GM23338 (cell line): ENCODE measurements at regions not wholly inside any gene's neighbourhood (a gene's known extent, or its start where the extent isn't known, plus 50 kb on each side); places are given as distances from the start of the nearest gene placed in this dataset.

Experiments
- ATAC-seq: fragments of 200-7000 bp; cut with Tn5 transposase; 3 replicates; pipeline ENCODE4 v1.9.1; 2020
- DNase-seq: peaks from one replicate; pipeline ENCODE4 v3.0.0-alpha.2; 2015; ENCODE audit warnings: low spot score
- H2AFZ ChIP-seq: fragments of 200-600 bp; sonication (generic); 2 replicates; pipeline ENCODE4 v1.8.0; 2016; ENCODE audit warnings: antibody characterized with exemption, mild to moderate bottlenecking, moderate library complexity
- H3F3A ChIP-seq: fragments of 200-600 bp; sonication (generic); replicated peaks from 2 replicates; pipeline ENCODE4 v1.8.0; 2017; ENCODE audit warnings: antibody characterized with exemption, mixed run types, low read depth
- H3K27ac ChIP-seq: fragments of 200-600 bp; sonication (generic); 2 replicates; pipeline ENCODE4 v1.6.1; 2016; ENCODE audit warnings: low read depth
- H3K27me3 ChIP-seq: fragments of 200-600 bp; sonication (generic); 2 replicates; pipeline ENCODE4 v1.8.0; 2016; ENCODE audit warnings: mild to moderate bottlenecking, mixed run types, moderate library complexity; ENCODE audit not compliant: insufficient read depth
- H3K36me3 ChIP-seq: fragments of 200-600 bp; sonication (generic); 2 replicates; pipeline ENCODE4 v1.8.0; 2016; ENCODE audit warnings: mild to moderate bottlenecking; ENCODE audit not compliant: insufficient read depth
- H3K4me1 ChIP-seq: fragments of 200-600 bp; sonication (generic); 2 replicates; pipeline ENCODE4 v1.8.0; 2016; ENCODE audit warnings: mild to moderate bottlenecking, moderate library complexity; ENCODE audit not compliant: insufficient read depth
- H3K4me2 ChIP-seq: fragments of 200-600 bp; sonication (generic); 2 replicates; pipeline ENCODE4 v1.7.1; 2017; ENCODE audit warnings: mixed run types
- H3K4me3 ChIP-seq: fragments of 200-600 bp; sonication (generic); 2 replicates; pipeline ENCODE4 v1.6.1; 2016; ENCODE audit warnings: mixed run types
- H3K79me2 ChIP-seq: fragments of 200-600 bp; sonication (generic); replicated peaks from 2 replicates; pipeline ENCODE4 v1.8.0; 2017; ENCODE audit warnings: mild to moderate bottlenecking; ENCODE audit not compliant: insufficient read depth
- H3K9me2 ChIP-seq: fragments of 200-600 bp; sonication (generic); 2 replicates; pipeline ENCODE4 v1.8.0; 2017; ENCODE audit not compliant: insufficient read depth
- H4K20me1 ChIP-seq: fragments of 200-600 bp; sonication (generic); replicated peaks from 2 replicates; pipeline ENCODE4 v1.8.0; 2017; ENCODE audit warnings: mild to moderate bottlenecking; ENCODE audit not compliant: insufficient read depth
- H3K27ac Mint-ChIP-seq: 2 replicates; pipeline ENCODE4 v1.8.0; 2020; ENCODE audit warnings: inconsistent platforms, mild to moderate bottlenecking, moderate library complexity, mixed read lengths
- H3K27me3 Mint-ChIP-seq: 3 replicates; pipeline ENCODE4 v1.8.0; 2022; ENCODE audit warnings: low read depth, mild to moderate bottlenecking, moderate library complexity, mixed read lengths, inconsistent platforms; ENCODE audit not compliant: insufficient read depth, poor library complexity
- H3K36me3 Mint-ChIP-seq: 3 replicates; pipeline ENCODE4 v1.8.0; 2021; ENCODE audit warnings: low read depth, mild to moderate bottlenecking, inconsistent platforms, moderate library complexity, mixed read lengths
- H3K4me1 Mint-ChIP-seq: 3 replicates; pipeline ENCODE4 v1.8.0; 2020; ENCODE audit warnings: mild to moderate bottlenecking, inconsistent platforms, mixed read lengths
- H3K4me3 Mint-ChIP-seq: 3 replicates; pipeline ENCODE4 v1.8.0; 2021; ENCODE audit warnings: moderate library complexity, mild to moderate bottlenecking, inconsistent platforms, mixed read lengths
- H3K9me3 Mint-ChIP-seq: 3 replicates; pipeline ENCODE4 v1.8.0; 2020; ENCODE audit warnings: moderate library complexity, mild to moderate bottlenecking, inconsistent platforms, mixed read lengths
- CREB1 ChIP-seq: fragments of 250-450 bp; sonication (Bioruptor Pico); IDR thresholded peaks from 2 replicates; pipeline ENCODE4 v1.5.0; 2020; ENCODE audit warnings: low read depth, mild to moderate bottlenecking, moderate library complexity
- EZH2 ChIP-seq: fragments of 200-600 bp; sonication (generic); IDR thresholded peaks from one replicate; pipeline ENCODE4 v1.8.0; 2017; ENCODE audit warnings: antibody characterized with exemption, mild to moderate bottlenecking, low read depth; ENCODE audit not compliant: unreplicated experiment
- EZH2phosphoT487 ChIP-seq: fragments of 200-600 bp; sonication (generic); IDR thresholded peaks from one replicate; pipeline ENCODE4 v1.8.1; 2018; ENCODE audit warnings: antibody characterized with exemption; ENCODE audit not compliant: unreplicated experiment
- JUNB ChIP-seq: IDR thresholded peaks from one replicate; pipeline ENCODE4 v1.6.1; 2016; ENCODE audit warnings: antibody characterized with exemption; ENCODE audit not compliant: unreplicated experiment
- NANOG ChIP-seq: IDR thresholded peaks from 2 replicates; pipeline ENCODE4 v1.6.1; 2016; ENCODE audit warnings: antibody characterized with exemption, borderline replicate concordance
- POLR2AphosphoS5 ChIP-seq: IDR thresholded peaks from 2 replicates; pipeline ENCODE4 v1.6.1; 2016; ENCODE audit warnings: antibody characterized with exemption, low read depth
- STAT1 ChIP-seq: IDR thresholded peaks from one replicate; pipeline ENCODE4 v1.6.1; 2016; ENCODE audit warnings: antibody characterized with exemption; ENCODE audit not compliant: unreplicated experiment
- ZNF114 ChIP-seq: fragments of 250-450 bp; sonication (Bioruptor Pico); IDR thresholded peaks from 2 replicates; pipeline ENCODE4 v1.5.0; 2020; ENCODE audit warnings: mild to moderate bottlenecking, moderate library complexity
- ZNF331 ChIP-seq: fragments of 250-450 bp; sonication (Bioruptor Pico); IDR thresholded peaks from 2 replicates; pipeline ENCODE4 v1.5.0; 2020; ENCODE audit warnings: low read depth, mild to moderate bottlenecking, moderate library complexity
- TF ChIP-seq, protein P1 (sequence below): fragments of 250-450 bp; sonication (Bioruptor Pico); IDR thresholded peaks from 2 replicates; pipeline ENCODE4 v1.5.0; 2020; ENCODE audit warnings: mild to moderate bottlenecking, moderate library complexity
- TF ChIP-seq, protein P2 (sequence below): IDR thresholded peaks from one replicate; pipeline ENCODE4 v1.6.1; 2018; ENCODE audit warnings: antibody characterized with exemption; ENCODE audit not compliant: unreplicated experiment
- TF ChIP-seq, protein P3 (sequence below): IDR thresholded peaks from 2 replicates; pipeline ENCODE4 v1.6.1; 2016; ENCODE audit warnings: antibody characterized with exemption

DNA sequence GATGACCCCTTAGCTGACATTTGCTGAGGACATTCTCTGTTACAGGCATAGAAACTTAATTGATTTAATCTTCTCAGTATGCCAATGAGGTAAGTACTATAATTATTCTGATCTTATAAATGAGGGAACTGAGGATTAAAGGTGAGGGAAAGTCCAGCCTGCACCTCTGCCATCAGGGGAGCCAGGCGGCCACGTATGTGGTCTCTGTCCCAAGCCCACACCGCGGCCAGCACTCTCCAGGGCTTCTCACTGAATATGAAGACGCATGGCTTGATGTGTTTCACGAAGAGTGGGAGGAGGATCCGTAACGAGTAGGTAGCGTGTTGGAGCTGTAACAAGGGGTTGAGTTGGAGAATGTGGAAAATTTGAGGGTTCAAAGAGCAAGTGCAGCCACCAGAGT, 154.4 kb downstream of the TMEM18 start (continued):
- TF ChIP-seq EZH2: no peak
- TF ChIP-seq CREB1 (CRISPR knock-in tag): no peak
- TF ChIP-seq STAT1: no peak
- TF ChIP-seq ZNF331 (CRISPR knock-in tag): no peak

DNA sequence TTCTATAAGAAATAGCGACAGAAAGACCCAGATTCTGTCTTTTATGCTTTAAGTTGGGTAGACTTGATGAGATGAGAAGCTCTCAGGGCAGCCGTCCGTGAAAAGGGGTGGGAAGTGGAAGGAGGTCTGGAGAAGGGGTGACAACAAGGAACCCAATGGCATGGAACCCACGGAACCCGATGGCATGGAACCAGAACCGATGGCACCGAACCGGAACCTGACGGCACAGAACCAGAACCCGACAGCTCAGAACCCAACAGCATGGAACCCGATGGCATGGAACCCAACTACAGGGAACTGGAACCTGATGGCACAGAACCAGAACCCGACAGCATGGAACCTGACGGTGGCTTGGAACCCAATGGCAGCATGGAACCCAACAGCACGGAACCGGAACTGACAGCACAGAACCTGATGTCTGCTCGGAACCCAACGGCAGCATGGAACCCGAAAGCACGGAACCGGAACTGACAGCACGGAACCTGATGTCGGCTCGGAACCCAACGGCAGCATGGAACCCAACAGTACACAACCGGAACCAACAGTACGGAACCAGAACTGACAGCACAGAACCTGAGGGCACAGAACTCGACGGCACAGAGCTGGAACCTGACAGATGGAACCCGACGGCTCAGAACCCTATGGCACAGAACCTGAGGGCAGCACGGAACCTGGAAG, 155.2 kb downstream of the TMEM18 start:
- DNase-seq (no peak), ATAC-seq (no peak)
- H3K4me1 Mint-ChIP-seq: no peaks in the 10 kb centered on the region
- peaks cover 2% of the 10 kb centered on the region for H3K27me3 Mint-ChIP-seq
- H3K4me3 Mint-ChIP-seq: no peak overlapping the region
- no peaks in the 10 kb centered on the region for H3K36me3 Mint-ChIP-seq
- no peaks in the 10 kb centered on the region for H3K27me3 ChIP-seq
- no peaks in the 10 kb centered on the region for H3K4me1 ChIP-seq
- no peaks in the 10 kb centered on the region for H3K36me3 ChIP-seq
- no peaks in the 10 kb centered on the region for H4K20me1 ChIP-seq
- no peaks in the 10 kb centered on the region for H3K9me3 Mint-ChIP-seq
- no peak overlapping the region for H3K27ac Mint-ChIP-seq
- no peak overlapping the region for H3K4me2 ChIP-seq
- no peak overlapping the region for H3K27ac ChIP-seq
- no peaks in the 10 kb centered on the region for H3F3A ChIP-seq
- no peaks in the 10 kb centered on the region for H3K79me2 ChIP-seq
- no peak overlapping the region for H2AFZ ChIP-seq
- no peak overlapping the region for H3K4me3 ChIP-seq
- 0 out of 2 replicates have a peak, but pooled peaks cover 14% of the 10 kb centered on the region for H3K9me2 ChIP-seq
- no peak for TF ChIP-seq NANOG
- TF ChIP-seq EZH2phosphoT487: no peak
- TF ChIP-seq EZH2: no peak
- TF ChIP-seq POLR2AphosphoS5: no peak
- TF ChIP-seq, protein P1, sequence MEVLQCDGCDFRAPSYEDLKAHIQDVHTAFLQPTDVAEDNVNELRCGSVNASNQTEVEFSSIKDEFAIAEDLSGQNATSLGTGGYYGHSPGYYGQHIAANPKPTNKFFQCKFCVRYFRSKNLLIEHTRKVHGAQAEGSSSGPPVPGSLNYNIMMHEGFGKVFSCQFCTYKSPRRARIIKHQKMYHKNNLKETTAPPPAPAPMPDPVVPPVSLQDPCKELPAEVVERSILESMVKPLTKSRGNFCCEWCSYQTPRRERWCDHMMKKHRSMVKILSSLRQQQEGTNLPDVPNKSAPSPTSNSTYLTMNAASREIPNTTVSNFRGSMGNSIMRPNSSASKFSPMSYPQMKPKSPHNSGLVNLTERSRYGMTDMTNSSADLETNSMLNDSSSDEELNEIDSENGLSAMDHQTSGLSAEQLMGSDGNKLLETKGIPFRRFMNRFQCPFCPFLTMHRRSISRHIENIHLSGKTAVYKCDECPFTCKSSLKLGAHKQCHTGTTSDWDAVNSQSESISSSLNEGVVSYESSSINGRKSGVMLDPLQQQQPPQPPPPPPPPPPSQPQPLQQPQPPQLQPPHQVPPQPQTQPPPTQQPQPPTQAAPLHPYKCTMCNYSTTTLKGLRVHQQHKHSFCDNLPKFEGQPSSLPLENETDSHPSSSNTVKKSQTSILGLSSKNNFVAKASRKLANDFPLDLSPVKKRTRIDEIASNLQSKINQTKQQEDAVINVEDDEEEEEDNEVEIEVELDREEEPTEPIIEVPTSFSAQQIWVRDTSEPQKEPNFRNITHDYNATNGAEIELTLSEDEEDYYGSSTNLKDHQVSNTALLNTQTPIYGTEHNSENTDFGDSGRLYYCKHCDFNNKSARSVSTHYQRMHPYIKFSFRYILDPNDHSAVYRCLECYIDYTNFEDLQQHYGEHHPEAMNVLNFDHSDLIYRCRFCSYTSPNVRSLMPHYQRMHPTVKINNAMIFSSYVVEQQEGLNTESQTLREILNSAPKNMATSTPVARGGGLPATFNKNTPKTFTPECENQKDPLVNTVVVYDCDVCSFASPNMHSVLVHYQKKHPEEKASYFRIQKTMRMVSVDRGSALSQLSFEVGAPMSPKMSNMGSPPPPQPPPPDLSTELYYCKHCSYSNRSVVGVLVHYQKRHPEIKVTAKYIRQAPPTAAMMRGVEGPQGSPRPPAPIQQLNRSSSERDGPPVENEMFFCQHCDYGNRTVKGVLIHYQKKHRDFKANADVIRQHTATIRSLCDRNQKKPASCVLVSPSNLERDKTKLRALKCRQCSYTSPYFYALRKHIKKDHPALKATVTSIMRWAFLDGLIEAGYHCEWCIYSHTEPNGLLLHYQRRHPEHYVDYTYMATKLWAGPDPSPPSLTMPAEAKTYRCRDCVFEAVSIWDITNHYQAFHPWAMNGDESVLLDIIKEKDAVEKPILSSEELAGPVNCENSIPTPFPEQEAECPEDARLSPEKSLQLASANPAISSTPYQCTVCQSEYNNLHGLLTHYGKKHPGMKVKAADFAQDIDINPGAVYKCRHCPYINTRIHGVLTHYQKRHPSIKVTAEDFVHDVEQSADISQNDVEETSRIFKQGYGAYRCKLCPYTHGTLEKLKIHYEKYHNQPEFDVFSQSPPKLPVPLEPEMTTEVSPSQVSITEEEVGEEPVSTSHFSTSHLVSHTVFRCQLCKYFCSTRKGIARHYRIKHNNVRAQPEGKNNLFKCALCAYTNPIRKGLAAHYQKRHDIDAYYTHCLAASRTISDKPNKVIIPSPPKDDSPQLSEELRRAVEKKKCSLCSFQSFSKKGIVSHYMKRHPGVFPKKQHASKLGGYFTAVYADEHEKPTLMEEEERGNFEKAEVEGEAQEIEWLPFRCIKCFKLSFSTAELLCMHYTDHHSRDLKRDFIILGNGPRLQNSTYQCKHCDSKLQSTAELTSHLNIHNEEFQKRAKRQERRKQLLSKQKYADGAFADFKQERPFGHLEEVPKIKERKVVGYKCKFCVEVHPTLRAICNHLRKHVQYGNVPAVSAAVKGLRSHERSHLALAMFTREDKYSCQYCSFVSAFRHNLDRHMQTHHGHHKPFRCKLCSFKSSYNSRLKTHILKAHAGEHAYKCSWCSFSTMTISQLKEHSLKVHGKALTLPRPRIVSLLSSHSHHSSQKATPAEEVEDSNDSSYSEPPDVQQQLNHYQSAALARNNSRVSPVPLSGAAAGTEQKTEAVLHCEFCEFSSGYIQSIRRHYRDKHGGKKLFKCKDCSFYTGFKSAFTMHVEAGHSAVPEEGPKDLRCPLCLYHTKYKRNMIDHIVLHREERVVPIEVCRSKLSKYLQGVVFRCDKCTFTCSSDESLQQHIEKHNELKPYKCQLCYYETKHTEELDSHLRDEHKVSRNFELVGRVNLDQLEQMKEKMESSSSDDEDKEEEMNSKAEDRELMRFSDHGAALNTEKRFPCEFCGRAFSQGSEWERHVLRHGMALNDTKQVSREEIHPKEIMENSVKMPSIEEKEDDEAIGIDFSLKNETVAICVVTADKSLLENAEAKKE (CRISPR knock-in tag): no peak
- TF ChIP-seq JUNB: no peak
- TF ChIP-seq ZNF331 (CRISPR knock-in tag): no peak
- TF ChIP-seq, protein P2, sequence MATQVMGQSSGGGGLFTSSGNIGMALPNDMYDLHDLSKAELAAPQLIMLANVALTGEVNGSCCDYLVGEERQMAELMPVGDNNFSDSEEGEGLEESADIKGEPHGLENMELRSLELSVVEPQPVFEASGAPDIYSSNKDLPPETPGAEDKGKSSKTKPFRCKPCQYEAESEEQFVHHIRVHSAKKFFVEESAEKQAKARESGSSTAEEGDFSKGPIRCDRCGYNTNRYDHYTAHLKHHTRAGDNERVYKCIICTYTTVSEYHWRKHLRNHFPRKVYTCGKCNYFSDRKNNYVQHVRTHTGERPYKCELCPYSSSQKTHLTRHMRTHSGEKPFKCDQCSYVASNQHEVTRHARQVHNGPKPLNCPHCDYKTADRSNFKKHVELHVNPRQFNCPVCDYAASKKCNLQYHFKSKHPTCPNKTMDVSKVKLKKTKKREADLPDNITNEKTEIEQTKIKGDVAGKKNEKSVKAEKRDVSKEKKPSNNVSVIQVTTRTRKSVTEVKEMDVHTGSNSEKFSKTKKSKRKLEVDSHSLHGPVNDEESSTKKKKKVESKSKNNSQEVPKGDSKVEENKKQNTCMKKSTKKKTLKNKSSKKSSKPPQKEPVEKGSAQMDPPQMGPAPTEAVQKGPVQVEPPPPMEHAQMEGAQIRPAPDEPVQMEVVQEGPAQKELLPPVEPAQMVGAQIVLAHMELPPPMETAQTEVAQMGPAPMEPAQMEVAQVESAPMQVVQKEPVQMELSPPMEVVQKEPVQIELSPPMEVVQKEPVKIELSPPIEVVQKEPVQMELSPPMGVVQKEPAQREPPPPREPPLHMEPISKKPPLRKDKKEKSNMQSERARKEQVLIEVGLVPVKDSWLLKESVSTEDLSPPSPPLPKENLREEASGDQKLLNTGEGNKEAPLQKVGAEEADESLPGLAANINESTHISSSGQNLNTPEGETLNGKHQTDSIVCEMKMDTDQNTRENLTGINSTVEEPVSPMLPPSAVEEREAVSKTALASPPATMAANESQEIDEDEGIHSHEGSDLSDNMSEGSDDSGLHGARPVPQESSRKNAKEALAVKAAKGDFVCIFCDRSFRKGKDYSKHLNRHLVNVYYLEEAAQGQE: no peak
- TF ChIP-seq, protein P3, sequence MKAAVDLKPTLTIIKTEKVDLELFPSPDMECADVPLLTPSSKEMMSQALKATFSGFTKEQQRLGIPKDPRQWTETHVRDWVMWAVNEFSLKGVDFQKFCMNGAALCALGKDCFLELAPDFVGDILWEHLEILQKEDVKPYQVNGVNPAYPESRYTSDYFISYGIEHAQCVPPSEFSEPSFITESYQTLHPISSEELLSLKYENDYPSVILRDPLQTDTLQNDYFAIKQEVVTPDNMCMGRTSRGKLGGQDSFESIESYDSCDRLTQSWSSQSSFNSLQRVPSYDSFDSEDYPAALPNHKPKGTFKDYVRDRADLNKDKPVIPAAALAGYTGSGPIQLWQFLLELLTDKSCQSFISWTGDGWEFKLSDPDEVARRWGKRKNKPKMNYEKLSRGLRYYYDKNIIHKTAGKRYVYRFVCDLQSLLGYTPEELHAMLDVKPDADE: no peak
- TF ChIP-seq ZNF114: no peak
- TF ChIP-seq STAT1: no peak
